ENCODE measurements at regions not wholly inside any gene's neighbourhood (a gene's known extent, or its start where the extent isn't known, plus 50 kb on each side); places are given as distances from the start of the nearest gene placed in this dataset.

- no peak for TF ChIP-seq CTCF (conservative IDR thresholded peaks at IDR 0.05)
- TF ChIP-seq ZFX (IDR thresholded peaks at IDR 0.05): no peak
Measured at GRCh38 chr20:16939051-16939450, 190.9 kb downstream of the OTOR start.
